HepG2 (cell line): ENCODE measurements at regions not wholly inside any gene's neighbourhood (a gene's known extent, or its start where the extent isn't known, plus 50 kb on each side); places are given as distances from the start of the nearest gene placed in this dataset.

Experiments
- ARID2 ChIP-seq: sonication (generic); formaldehyde crosslinking; IDR thresholded peaks from 2 replicates; pipeline ENCODE4 v1.8.1; 2022; ENCODE audit warnings: mild to moderate bottlenecking, missing genetic modification reagents, borderline replicate concordance
- CTCF ChIP-seq: sonication (generic); formaldehyde crosslinking; IDR thresholded peaks from 2 replicates; pipeline ENCODE4 v1.5.0; 2020; ENCODE audit warnings: mild to moderate bottlenecking, missing genetic modification reagents, moderate library complexity
- HNRNPK ChIP-seq: fragments of 200-400 bp; formaldehyde crosslinking; IDR thresholded peaks from 2 replicates; pipeline ENCODE4 v1.6.1; 2018; ENCODE audit warnings: low read length, low read depth, moderate library complexity, mild to moderate bottlenecking; ENCODE audit not compliant: poor library complexity, severe bottlenecking
- HNRNPUL1 ChIP-seq: fragments of 200-400 bp; formaldehyde crosslinking; IDR thresholded peaks from 2 replicates; pipeline ENCODE4 v1.6.1; 2017; ENCODE audit warnings: low read depth, mild to moderate bottlenecking, low read length, moderate library complexity
- MED1 ChIP-seq: sonication (generic); formaldehyde crosslinking; IDR thresholded peaks from 2 replicates; pipeline ENCODE4 v1.4.0; 2020; ENCODE audit warnings: missing genetic modification reagents
- MXI1 ChIP-seq: IDR thresholded peaks from 3 replicates; pipeline ENCODE4 v1.6.1; 2012; ENCODE audit warnings: low read depth, low read length, inconsistent platforms, borderline replicate concordance
- POLR2A ChIP-seq, 2 experiments: IDR thresholded peaks; 2 replicates each; pipeline ENCODE4 v1.6.1; 2011; ENCODE audit warnings: low read depth in 2 of 2, low read length in 2 of 2, mild to moderate bottlenecking in 1 of 2, moderate library complexity in 1 of 2; ENCODE audit not compliant: insufficient read depth in 1 of 2
- ZFP1 ChIP-seq: IDR thresholded peaks from 2 replicates; pipeline ENCODE4 v1.6.1; 2016
- ZFP36L2 ChIP-seq: sonication (generic); formaldehyde crosslinking; IDR thresholded peaks from 2 replicates; pipeline ENCODE4 v1.4.0; 2020; ENCODE audit warnings: missing genetic modification reagents
- ZFP91 ChIP-seq: sonication (generic); formaldehyde crosslinking; IDR thresholded peaks from 2 replicates; pipeline ENCODE4 v1.9.0; 2022; ENCODE audit warnings: missing genetic modification reagents, mild to moderate bottlenecking, borderline replicate concordance
- ZNF10 ChIP-seq: sonication (generic); formaldehyde crosslinking; IDR thresholded peaks from 2 replicates; pipeline ENCODE4 v1.4.0; 2020; ENCODE audit warnings: mild to moderate bottlenecking, low read depth, missing genetic modification reagents, borderline replicate concordance
- ZNF274 ChIP-seq: sonication (generic); formaldehyde crosslinking; IDR thresholded peaks from 2 replicates; pipeline ENCODE4 v1.5.1; 2020; ENCODE audit warnings: mild to moderate bottlenecking, missing genetic modification reagents
- ZNF30 ChIP-seq: sonication (generic); formaldehyde crosslinking; IDR thresholded peaks from 2 replicates; pipeline ENCODE4 v1.5.0; 2020; ENCODE audit warnings: mild to moderate bottlenecking, missing genetic modification reagents
- ZNF333 ChIP-seq: sonication (generic); formaldehyde crosslinking; IDR thresholded peaks from 2 replicates; pipeline ENCODE4 v1.4.0; 2020; ENCODE audit warnings: mild to moderate bottlenecking, missing genetic modification reagents, borderline replicate concordance

GRCh38 chr1:227459977-227460376 is 103.4 kb upstream of the ZNF678 start:
- TF ChIP-seq ZFP91 (CRISPR knock-in tag) (no peak), ZNF10 (CRISPR knock-in tag) (no peak), MXI1 (no peak), POLR2A (IDR thresholded peaks at IDR 0.05; ENCODE audit: insufficient read depth in 1 of 2, low read depth in 2 of 2, low read length in 2 of 2) (no peak), ZFP36L2 (CRISPR knock-in tag) (no peak), ZNF30 (CRISPR knock-in tag) (no peak), ZFP1 (CRISPR knock-in tag) (no peak), MED1 (CRISPR knock-in tag) (no peak), ZNF333 (CRISPR knock-in tag) (no peak), CTCF (CRISPR knock-in tag) (no peak), HNRNPK (no peak), HNRNPUL1 (no peak), ARID2 (CRISPR knock-in tag) (no peak), ZNF274 (no peak)
